ENCODE measurements at regions not wholly inside any gene's neighbourhood (a gene's known extent, or its start where the extent isn't known, plus 50 kb on each side); places are given as distances from the start of the nearest gene placed in this dataset.
A peak's percentile ranks its signal among the peaks of the same experiment; 100 is the strongest.

DNA sequence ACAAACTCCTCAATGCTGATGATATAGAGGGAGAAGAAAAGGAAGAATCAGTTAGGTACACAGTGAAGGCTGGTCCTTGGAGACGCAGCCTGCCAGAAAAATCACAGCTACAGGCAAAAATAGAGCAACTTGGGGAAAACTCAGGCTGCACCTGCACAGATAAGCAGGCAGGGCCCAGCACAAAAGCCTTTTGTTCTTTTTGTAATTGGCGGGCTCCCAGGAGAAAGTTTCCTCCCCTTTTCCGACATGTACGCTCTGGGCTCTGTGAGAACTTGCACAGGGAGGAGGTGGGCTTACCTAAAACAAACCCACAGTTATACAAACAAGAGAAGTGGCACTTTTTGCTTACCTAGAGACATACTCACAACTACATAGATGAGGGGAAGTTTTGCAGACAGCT is 813.4 kb upstream of the EPHA6 start:
- Histone ChIP-seq H3K9ac (ENCODE audit: low read depth in 2 of 2, low read length in 2 of 2) (no peak overlapping the region), H3K36me3 (no peaks in the 10 kb centered on the region), H3K9me3 (no peaks in the 10 kb centered on the region), H3K27ac (no peak overlapping the region), H3K27me3 (no peaks in the 10 kb centered on the region), H3K4me1 (no peaks in the 10 kb centered on the region), H3K4me3 (no peak overlapping the region)
- peak; percentile 17 for DNase-seq
- intact Hi-C loops (cut with DNase I): no loop called here
- TF ChIP-seq, protein P1, sequence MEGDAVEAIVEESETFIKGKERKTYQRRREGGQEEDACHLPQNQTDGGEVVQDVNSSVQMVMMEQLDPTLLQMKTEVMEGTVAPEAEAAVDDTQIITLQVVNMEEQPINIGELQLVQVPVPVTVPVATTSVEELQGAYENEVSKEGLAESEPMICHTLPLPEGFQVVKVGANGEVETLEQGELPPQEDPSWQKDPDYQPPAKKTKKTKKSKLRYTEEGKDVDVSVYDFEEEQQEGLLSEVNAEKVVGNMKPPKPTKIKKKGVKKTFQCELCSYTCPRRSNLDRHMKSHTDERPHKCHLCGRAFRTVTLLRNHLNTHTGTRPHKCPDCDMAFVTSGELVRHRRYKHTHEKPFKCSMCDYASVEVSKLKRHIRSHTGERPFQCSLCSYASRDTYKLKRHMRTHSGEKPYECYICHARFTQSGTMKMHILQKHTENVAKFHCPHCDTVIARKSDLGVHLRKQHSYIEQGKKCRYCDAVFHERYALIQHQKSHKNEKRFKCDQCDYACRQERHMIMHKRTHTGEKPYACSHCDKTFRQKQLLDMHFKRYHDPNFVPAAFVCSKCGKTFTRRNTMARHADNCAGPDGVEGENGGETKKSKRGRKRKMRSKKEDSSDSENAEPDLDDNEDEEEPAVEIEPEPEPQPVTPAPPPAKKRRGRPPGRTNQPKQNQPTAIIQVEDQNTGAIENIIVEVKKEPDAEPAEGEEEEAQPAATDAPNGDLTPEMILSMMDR (IDR thresholded peaks at IDR 0.05): no peak

DNA sequence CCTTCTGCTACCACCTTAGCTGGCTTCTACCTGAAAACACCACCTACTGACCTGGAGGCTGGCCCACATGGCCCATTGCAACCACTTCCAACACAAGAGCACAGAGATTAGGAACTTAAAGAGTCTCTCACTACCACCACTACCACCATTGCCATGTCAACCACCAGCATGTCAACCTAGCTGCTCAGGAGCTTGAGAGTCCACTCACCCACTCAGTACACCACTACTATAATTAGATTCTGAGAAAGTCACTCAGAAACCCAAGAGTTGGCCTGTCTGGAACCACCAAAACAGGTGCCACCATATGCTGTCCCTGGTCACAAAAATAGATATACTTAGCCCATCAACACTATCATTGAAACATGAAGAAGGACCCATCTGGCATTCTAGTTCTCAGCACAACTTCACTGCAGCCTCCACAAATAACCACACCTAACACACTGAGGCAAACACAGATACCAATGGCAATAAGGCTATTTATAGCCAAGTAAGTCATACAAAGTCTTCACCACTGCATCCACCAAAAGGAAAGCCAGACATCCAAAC is 806.7 kb upstream of the EPHA6 start:
- Histone ChIP-seq H3K9ac (ENCODE audit: low read depth in 2 of 2, low read length in 2 of 2) (no peak overlapping the region), H3K27ac (no peak overlapping the region), H3K4me1 (no peaks in the 10 kb centered on the region), H3K4me3 (no peak overlapping the region), H3K36me3 (no peaks in the 10 kb centered on the region), H3K27me3 (no peaks in the 10 kb centered on the region), H3K9me3 (no peaks in the 10 kb centered on the region)
- intact Hi-C loops (cut with DNase I): no loop called here
- TF ChIP-seq, protein P1 (IDR thresholded peaks at IDR 0.05): no peak
- DNase-seq: no peak

DNA sequence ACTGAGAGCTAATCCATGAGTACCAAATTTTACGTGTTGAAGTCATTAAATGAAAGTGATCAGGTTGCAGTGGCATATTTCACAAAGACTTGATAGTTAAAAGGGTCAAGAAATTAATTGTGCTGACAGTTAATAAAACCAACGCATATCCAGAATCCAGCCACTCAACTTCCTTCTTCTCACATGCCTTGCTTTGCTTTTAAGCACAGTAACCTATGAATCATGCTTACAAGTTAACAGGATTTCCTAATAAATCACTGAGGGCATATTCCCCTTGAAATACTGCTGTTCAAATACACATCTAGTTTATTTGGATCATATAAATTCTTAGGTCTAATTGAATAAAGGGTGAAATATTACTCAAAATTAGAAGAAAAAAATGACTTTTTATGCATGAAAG is 801.5 kb upstream of the EPHA6 start:
- Histone ChIP-seq H3K9ac (ENCODE audit: low read depth in 2 of 2, low read length in 2 of 2) (no peak overlapping the region), H3K27me3 (no peaks in the 10 kb centered on the region), H3K4me1 (no peaks in the 10 kb centered on the region), H3K27ac (no peak overlapping the region), H3K4me3 (no peak overlapping the region), H3K36me3 (no peaks in the 10 kb centered on the region), H3K9me3 (no peaks in the 10 kb centered on the region)
- TF ChIP-seq, protein P1 (IDR thresholded peaks at IDR 0.05): no peak
- intact Hi-C loops (cut with DNase I): no loop called here
- no peak for DNase-seq

DNA sequence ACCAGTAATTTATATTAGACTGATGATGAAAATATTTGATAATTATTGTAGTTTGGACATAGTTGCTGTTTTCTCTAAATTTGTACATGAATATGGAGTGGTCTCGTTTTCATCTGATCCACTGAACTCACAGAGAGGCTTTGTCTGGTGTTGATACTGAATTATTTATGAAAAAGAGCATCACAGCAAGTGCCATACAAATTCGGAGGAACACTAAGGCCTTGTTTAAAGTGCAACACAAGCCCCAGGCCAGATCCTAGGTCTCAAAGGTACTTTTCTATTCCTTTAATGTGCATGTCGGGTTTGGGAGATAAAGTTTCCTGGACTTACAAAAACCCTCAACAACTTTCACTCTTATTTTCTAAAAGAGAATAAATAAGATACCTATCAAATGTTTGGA is 796.8 kb upstream of the EPHA6 start:
- no peaks in the 10 kb centered on the region for H3K4me1 ChIP-seq
- no peaks in the 10 kb centered on the region for H3K36me3 ChIP-seq
- no peak overlapping the region for H3K27ac ChIP-seq
- intact Hi-C loops (cut with DNase I): no loop called here
- no peaks in the 10 kb centered on the region for H3K9me3 ChIP-seq
- TF ChIP-seq, protein P1 (IDR thresholded peaks at IDR 0.05): no peak
- no peaks in the 10 kb centered on the region for H3K27me3 ChIP-seq
- no peak overlapping the region for H3K4me3 ChIP-seq
- no peak overlapping the region for H3K9ac ChIP-seq (ENCODE audit: low read depth in 2 of 2, low read length in 2 of 2)
- no peak for DNase-seq

DNA sequence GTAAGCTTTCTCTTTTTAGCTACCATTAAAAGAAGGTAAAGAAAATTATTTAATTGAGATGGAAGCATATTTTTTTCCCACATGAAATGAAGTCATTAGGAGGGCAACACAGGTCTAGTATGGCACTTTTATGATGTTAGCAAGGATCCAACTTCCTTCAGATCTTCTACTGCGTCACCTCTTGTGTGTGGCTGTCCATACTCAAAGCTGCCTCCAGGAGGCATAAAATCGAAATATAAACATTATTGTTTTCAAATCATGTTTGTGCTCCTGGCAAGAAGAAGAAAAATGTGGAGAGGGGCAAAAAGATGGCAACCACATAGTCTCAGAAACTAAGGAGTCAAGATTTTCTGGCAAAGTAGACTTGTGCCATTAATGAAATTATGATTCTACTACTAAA is 791.7 kb upstream of the EPHA6 start:
- Histone ChIP-seq H3K36me3 (no peaks in the 10 kb centered on the region), H3K4me1 (no peaks in the 10 kb centered on the region), H3K4me3 (no peak overlapping the region), H3K9me3 (no peaks in the 10 kb centered on the region), H3K27ac (no peak overlapping the region), H3K9ac (ENCODE audit: low read depth in 2 of 2, low read length in 2 of 2) (no peak overlapping the region), H3K27me3 (no peaks in the 10 kb centered on the region)
- DNase-seq: no peak
- intact Hi-C loops (cut with DNase I): no loop called here
- TF ChIP-seq, protein P1 (IDR thresholded peaks at IDR 0.05): no peak
